ENCODE measurements at regions not wholly inside any gene's neighbourhood (a gene's known extent, or its start where the extent isn't known, plus 50 kb on each side); places are given as distances from the start of the nearest gene placed in this dataset.

DNA sequence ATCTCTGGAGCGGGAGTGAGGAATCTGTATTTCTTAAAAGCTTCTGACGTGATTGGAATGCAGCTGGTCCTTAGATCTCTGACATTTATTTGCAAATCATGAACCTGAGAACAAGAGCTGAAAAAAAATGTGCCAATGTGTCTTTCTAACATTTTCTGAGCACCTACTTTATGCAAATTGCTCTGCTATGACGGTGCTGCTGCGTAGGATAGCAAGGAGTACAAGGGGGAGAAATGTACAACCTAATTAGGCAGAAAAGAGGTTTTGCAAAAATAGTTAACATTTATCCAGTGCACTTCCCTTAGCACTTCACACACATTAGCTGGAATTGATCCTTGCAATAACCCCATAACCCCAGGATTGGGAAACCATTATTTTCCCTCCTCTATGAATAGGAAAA lies 357.5 kb downstream of the TLE4 start:
- Histone ChIP-seq H3K9ac (ENCODE audit: low read depth in 2 of 2, low read length in 2 of 2) (no peak overlapping the region), H3K36me3 (no peaks in the 10 kb centered on the region), H3K4me1 (no peaks in the 10 kb centered on the region), H3K4me3 (no peak overlapping the region), H3K27me3 (no peaks in the 10 kb centered on the region), H3K27ac (no peak overlapping the region), H3K9me3 (no peaks in the 10 kb centered on the region)
- TF ChIP-seq, protein P1, sequence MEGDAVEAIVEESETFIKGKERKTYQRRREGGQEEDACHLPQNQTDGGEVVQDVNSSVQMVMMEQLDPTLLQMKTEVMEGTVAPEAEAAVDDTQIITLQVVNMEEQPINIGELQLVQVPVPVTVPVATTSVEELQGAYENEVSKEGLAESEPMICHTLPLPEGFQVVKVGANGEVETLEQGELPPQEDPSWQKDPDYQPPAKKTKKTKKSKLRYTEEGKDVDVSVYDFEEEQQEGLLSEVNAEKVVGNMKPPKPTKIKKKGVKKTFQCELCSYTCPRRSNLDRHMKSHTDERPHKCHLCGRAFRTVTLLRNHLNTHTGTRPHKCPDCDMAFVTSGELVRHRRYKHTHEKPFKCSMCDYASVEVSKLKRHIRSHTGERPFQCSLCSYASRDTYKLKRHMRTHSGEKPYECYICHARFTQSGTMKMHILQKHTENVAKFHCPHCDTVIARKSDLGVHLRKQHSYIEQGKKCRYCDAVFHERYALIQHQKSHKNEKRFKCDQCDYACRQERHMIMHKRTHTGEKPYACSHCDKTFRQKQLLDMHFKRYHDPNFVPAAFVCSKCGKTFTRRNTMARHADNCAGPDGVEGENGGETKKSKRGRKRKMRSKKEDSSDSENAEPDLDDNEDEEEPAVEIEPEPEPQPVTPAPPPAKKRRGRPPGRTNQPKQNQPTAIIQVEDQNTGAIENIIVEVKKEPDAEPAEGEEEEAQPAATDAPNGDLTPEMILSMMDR (IDR thresholded peaks at IDR 0.05) = no peak
- DNase-seq = no peak
- intact Hi-C loops (cut with DNase I) = no loop called here

DNA sequence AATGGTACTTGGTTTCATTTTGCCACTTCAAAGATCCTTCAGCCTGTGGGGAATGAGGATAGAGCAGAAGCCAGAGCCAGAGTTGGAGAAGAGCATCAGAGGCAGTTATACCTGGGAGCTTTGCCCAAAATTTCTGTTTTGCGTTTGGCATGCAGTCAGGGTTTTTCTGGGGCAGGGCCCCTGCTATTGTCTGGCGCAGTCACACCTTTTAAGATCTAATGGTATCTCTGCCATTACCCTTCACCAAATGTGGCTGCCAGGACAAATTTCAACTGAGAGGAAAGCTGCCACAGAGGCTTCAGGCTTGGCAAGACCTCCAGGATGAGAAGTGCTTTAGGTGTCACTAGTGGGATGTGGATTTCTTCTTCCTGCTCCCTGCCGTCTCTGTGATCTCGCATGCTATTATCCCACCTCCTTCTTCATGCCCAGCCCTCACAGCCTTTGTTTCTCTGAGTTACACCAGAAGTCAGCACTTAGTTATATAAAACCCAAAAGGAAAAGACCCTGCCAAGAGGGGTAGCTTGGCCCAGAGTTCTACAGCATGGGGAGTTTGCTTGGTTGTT lies 357.0 kb downstream of the TLE4 start:
- TF ChIP-seq, protein P1 (IDR thresholded peaks at IDR 0.05) = no peak
- H3K4me3 ChIP-seq = no peak overlapping the region
- intact Hi-C loops (cut with DNase I) = no loop called here
- H3K27ac ChIP-seq = no peak overlapping the region
- H3K4me1 ChIP-seq = no peaks in the 10 kb centered on the region
- no peaks in the 10 kb centered on the region for H3K36me3 ChIP-seq
- H3K9ac ChIP-seq (ENCODE audit: low read depth in 2 of 2, low read length in 2 of 2) = no peak overlapping the region
- no peaks in the 10 kb centered on the region for H3K27me3 ChIP-seq
- H3K9me3 ChIP-seq = no peaks in the 10 kb centered on the region
- DNase-seq = no peak

DNA sequence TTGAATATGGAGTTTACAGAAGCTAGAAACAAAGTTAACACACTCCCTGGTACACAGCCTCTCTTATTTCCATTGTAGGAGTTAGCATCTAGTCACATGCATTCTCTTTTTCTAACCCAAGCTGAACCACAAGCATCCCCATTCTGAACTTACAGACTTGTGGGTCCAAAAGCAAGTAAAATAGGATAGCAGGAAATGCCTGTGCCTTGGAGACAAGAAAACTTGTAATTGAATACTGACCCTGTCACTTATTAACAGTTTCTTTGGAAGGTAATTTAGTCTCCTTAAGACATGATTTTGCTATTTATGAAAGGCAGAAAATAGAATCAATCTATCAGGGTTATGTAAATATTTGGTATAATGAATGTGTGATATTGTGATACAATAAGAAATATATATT lies 353.6 kb downstream of the TLE4 start:
- H3K27ac ChIP-seq = no peak overlapping the region
- no peaks in the 10 kb centered on the region for H3K36me3 ChIP-seq
- intact Hi-C loops (cut with DNase I) = no loop called here
- H3K9me3 ChIP-seq = no peaks in the 10 kb centered on the region
- H3K4me1 ChIP-seq = no peaks in the 10 kb centered on the region
- H3K27me3 ChIP-seq = no peaks in the 10 kb centered on the region
- no peak overlapping the region for H3K4me3 ChIP-seq
- TF ChIP-seq, protein P1 (IDR thresholded peaks at IDR 0.05) = no peak
- no peak for DNase-seq
- no peak overlapping the region for H3K9ac ChIP-seq (ENCODE audit: low read depth in 2 of 2, low read length in 2 of 2)

DNA sequence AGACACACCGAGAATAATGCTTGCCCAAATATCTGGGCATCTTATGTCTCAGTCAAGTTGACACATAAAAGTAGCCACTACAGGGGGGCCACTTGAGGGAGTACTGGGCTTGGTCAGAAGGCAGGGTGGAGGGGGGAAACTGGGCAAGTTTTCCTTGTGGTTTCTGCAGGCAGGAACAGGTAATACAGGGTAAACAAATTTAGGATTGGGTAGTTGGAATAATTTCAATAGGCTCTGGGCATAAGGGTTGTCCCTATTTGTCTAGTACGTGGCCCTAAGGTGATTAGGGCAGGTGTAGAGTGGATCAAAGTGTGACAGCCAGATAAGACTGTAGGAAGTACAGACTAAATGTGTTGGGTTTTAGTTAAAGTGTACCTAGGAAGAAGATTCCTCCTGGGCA lies 353.1 kb downstream of the TLE4 start:
- H3K4me3 ChIP-seq = no peak overlapping the region
- H3K4me1 ChIP-seq = no peaks in the 10 kb centered on the region
- H3K36me3 ChIP-seq = no peaks in the 10 kb centered on the region
- H3K27ac ChIP-seq = no peak overlapping the region
- no peaks in the 10 kb centered on the region for H3K27me3 ChIP-seq
- H3K9me3 ChIP-seq = no peaks in the 10 kb centered on the region
- no peak overlapping the region for H3K9ac ChIP-seq (ENCODE audit: low read depth in 2 of 2, low read length in 2 of 2)
- TF ChIP-seq, protein P1 (IDR thresholded peaks at IDR 0.05) = no peak
- intact Hi-C loops (cut with DNase I) = no loop called here
- no peak for DNase-seq

DNA sequence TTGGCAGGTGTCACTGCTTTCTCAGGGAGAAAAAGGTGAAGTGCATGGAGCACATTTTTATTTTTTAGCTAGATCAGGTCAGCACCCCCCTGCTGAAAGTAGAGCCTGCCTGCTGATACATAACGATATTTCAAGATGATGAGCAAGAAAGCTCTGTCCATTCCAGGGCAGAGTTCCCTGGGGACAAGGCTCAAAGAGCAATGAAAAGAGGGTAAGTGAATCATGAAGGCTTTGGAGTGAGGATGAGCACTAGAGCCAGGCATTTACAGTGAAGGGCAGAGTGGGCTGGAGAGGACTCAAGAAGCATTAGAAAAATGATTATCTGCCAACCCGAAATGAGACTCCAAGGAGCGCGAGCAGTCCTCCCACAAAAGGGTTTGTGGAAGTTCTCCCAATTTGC lies 345.7 kb downstream of the TLE4 start:
- Histone ChIP-seq H3K27ac (no peak overlapping the region), H3K9me3 (no peaks in the 10 kb centered on the region), H3K9ac (ENCODE audit: low read depth in 2 of 2, low read length in 2 of 2) (no peak overlapping the region), H3K4me1 (no peaks in the 10 kb centered on the region), H3K4me3 (no peak overlapping the region), H3K36me3 (no peaks in the 10 kb centered on the region), H3K27me3 (no peaks in the 10 kb centered on the region)
- no peak for DNase-seq
- TF ChIP-seq, protein P1 (IDR thresholded peaks at IDR 0.05) = no peak
- intact Hi-C loops (cut with DNase I) = no loop called here
